HG03439 (cell line): ENCODE measurements at regions not wholly inside any gene's neighbourhood (a gene's known extent, or its start where the extent isn't known, plus 50 kb on each side); places are given as distances from the start of the nearest gene placed in this dataset.

Source experiments
- ATAC-seq: cut with Tn5 transposase; IDR thresholded peaks from one replicate; pipeline ENCODE4 v1.9.1; 2021; ENCODE audit warnings: mild to moderate bottlenecking, moderate library complexity; ENCODE audit not compliant: unreplicated experiment

DNA sequence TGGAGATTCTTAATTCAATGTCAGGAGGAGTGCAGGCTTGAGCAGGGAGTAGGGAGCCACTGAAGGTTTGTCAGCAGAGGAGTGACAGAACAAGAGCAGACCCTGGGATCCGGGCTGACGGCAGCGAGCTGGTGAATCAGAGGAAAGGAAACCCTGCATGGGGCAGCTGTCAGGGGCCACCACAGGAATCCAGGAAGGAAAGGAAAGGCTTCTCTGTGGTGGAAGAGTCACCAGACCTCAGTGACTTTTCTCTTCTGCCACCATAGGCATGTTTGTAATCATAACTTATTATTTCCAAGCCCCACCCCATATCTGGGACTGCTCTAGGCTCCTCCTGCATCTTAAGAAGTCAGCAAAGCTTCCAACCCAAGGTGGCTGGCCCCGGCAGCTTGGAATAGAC is 150.9 kb downstream of the BCOR start:
- no peak for ATAC-seq

DNA sequence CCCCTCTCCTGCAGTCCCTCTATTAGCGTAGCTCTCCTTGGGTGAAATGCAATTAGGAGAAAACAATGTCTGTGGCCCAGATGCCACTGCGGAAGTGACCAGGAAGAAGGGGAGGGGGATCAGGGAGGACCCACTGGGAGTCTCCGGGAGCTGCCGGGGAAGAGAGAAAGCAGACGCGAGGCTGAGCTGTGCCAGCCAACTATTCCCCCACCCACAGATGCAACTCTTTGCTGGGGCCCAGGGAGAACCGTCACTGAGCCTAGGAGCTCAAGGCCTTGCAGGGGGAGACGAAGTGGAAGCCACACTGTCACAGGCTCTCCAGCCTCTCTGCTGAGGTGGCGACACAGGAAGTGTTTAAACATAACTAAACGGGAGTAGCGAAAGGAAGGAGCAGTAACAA is 149.2 kb downstream of the BCOR start:
- ATAC-seq = no peak

DNA sequence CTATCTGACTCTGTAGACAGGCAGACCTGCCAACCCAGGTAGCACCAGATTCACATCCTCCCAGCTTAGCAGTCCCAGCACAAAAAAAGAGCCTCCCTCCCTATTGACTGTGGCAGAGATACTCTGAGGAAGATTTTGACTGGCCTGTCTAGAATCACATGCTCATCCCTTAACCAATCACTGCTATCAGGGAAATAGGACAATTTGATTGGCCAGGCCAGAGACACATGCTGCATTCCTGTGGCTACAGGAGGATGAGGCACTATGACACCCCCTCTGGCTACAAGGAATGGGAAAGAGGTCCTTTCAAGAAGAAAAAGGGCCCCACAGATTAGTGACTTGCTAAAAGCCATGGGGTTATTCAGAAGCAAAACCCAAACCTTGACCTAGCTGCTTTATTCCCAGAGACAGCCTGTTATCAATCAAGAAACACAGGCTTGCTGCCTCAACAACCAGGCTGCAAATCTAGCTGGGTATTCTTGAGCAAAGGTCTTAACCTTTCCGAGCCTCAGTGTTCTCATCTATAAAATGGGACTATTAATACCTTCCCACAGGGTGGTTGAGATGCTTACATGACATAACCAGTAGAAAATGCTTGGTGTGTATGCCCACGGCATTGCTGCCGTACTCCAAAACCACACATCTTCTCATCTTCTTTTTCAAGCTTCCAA is 147.6 kb downstream of the BCOR start:
- ATAC-seq = no peak

DNA sequence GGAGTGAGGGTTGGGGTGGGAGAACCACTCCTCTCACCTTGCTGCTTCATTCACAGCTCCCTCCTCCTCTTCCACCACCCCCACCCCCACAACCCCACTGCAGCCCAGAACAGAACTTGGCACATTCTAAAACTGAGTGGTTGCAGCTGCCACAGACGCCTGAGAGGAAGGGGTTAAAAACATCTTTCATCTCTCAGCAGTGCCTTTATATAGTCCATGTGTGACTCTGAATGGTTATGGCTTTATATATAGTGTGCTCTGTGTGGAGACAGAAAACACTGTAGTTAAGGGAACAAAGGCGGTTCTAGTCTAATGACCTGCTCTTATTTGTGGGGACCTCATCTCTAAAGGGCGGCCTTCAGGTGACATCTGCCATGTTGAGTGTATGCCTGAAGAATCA is 144.8 kb downstream of the BCOR start:
- no peak for ATAC-seq

DNA sequence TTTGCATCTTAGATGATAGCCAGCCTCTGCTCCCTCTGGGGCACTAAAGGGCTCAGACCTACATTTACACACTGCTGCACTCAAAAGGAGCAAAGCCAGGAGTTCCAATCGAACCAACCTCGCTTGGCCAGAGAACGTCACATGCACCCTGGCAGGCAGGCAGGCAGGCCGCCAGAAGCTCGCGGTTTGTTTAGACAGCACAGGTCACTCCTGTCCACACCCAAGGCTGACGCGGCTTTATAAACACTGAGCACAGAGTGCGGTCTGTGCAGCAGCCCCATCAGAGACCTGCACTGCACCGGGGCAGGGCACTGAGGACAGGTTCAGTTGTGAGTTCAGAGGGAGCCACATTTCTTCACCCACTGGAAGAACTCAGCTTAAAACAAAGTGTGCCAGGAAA is 143.9 kb downstream of the BCOR start:
- no peak for ATAC-seq

DNA sequence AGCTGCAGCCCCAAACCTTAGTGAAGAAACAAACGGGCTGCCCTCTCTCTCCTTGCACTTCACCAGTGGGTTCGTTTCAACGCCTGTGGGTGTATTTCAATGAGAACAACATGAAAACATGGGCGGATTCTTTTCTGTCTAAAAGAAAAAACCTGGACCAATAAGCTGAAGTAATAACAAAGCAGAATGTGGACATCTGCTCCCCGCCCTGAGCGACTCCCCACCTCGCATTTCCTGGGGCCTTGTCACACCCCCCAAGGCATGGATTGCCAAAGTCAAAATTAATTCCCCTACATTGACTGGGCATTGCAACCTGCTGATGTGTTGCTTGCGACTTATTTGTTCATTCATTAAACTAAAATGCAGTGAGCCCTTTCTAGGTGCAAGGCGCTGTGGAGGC is 142.9 kb downstream of the BCOR start:
- no peak for ATAC-seq

DNA sequence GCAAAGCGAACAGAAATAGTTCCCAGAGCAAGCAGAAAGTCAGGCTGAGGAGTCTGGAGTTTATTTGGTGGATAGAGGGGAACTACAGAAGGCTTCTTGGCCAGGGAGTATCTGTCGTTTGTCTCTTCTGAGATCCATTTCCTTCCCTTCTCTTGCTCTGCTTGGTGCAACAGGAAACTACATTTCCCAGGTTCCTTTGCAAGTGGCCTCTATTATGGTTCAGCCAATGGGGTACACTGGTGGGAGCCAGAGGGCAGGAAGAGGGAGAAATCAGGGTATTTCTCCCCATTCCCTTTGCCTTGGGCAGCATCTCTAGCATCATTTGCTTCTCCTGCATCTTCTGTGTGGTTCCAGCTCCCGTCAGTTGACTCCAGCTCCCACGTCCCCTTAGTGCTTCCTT is 142.1 kb downstream of the BCOR start:
- no peak for ATAC-seq

DNA sequence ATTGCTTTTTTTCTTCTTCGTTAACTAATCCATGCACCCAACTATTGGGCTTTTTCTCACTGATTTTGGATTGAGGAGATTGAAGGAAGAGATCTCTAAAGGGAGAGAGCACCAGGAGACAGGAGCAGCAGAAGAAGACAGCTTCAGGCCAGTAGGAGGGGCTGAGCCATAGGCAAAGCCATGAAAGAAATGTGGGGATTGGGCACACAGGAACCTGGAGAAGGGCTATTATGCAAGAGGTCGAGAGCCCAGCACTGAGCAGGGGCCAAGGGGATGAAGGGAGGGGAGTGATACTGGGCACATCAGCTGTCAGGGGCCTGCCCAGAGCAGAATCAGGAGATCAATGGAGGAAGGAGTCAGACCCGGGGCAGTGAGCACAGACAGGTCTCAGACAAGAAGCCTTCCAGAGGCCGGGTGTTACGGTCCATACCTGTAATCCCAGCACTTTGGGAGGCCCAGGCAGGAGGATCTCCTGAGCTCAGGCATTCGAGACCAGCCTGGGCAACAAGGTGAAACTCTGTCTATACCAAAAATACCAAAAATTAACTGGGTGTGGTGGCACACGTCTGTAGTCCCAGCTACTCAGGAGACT is 140.9 kb downstream of the BCOR start:
- no peak for ATAC-seq

DNA sequence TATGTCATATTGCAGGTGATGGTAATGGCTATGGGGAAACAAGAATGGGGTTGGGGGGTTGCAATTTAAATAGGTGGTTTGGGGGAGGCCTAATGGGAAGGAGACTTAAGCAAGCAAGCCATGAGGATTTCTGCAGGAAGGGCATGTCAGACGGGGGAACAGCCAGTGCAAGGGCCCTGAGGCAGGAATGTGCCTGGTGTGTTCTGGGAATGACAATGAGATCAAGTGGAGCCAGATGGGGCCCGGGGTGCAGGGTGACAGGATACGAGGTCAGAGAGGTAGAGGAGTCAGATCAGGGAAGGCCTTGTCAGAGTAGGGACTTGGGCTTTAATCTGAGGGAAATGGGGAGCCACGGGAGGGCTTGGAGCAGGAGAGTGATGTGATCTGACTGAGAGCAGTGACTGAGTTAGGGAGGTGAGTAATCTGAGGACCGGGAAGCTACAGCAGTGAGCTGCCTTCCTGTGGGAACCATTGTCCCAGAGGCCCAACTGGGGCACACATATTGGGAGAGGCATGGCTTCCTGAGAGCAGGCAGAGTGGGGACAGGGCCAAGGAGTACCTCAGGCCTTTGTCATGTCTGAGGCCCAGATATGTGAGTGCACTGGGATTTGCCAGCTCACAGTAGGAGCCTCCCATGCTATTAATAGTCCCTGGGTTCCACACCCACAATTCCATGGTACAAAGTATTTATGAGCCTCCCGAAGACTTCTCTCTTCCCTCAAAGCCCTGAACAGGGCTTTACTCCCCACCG is 139.8 kb downstream of the BCOR start:
- ATAC-seq = no peak

DNA sequence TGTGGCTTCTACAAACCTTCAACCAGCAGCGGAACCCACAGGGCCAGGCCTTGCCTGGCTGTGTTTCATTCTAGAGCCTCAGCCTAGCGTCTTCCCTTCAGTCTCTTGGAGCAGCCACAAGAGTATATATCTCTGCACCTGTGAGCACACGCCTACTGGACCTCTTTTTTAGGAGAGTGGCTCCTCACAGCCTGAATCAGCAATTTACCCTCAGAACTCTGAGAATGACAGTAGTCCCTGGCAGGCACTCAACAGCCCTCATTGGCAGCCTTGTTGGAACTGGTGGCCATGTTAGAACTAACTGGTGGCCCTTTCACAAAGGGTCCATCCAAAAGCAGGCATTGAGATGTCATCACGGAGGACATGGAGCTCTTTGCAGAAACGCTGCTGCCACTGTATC is 138.9 kb downstream of the BCOR start:
- ATAC-seq = no peak

DNA sequence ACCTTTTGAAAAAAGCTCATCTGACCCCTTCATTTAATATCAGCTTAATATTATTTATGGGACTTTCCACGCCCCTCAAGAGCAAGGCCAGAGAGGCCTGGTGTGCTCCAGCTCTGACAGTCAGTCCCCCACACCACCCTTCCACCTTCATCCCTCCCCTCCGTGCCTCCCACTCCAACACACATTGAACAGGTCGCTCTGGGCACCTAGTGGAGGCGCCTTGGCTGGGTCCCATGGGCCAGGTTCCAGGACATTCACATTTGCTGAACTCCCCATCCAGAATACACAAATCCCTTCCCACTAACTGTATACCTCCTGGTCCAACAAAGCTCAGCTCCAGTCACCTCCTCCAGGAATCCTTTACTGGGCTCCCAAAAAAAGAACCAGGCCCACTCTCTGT is 137.5 kb downstream of the BCOR start:
- no peak for ATAC-seq

DNA sequence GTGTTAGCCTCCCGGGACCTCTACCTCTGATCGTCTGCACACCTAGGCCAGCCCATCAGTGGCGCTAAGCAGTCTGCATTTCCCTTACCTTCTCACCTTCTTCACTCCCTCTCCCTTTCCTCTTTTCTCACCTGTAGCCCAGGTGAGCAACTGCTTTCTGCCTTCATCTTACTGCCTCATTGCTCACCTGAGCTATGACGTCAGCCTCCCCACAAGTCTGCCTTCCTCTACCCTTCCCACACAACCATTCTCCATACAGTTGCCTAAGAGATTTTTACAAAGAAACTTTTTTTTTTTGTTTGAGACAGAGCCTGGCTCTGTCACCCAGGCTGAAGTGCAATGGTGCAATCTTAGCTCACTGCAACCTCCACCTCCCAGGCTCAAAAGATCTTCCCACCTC is 136.3 kb downstream of the BCOR start:
- no peak for ATAC-seq

DNA sequence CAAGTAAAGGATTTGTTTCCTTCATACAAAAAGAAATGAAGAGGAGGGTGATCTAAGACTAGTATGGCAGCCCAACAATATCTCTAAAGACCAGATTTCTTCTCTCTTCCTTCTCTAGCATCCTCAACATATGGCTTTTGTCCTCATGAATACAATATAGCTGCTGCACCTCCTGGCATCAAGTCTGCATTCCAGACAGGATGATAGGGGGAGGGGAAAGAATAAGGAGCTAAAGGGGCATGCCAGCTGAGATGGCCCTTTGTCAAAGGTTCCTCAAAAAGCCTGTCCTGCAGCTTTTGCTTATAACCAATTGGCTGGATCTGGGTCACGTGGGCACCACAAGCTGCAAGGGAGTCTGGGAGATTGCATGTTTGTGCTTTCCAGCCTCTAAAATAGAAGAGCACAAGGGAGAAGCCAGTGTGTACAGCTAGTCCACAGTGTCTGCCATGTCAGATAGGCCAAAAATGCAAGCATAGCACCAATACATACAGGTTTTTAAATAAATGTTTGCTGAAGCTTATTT is 132.6 kb downstream of the BCOR start:
- ATAC-seq = no peak

DNA sequence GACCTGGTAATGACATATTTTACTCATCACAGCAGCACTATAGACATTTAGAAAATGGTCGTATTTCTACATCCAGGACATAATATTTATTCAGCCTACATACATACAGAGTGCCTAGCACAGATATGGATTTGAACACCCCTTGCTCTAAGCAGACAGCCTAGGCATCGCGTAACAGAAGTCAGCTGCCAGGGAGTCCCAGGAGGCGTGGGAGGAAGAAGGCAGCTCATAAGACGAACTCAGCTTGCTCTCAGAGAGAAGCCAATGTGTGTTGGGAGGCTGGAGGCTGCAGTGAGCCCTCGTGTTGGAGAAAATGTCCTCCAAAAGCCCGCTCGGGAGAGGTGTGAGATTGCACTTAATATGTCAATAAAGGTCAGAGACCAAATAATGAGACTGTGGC is 131.6 kb downstream of the BCOR start:
- no peak for ATAC-seq

DNA sequence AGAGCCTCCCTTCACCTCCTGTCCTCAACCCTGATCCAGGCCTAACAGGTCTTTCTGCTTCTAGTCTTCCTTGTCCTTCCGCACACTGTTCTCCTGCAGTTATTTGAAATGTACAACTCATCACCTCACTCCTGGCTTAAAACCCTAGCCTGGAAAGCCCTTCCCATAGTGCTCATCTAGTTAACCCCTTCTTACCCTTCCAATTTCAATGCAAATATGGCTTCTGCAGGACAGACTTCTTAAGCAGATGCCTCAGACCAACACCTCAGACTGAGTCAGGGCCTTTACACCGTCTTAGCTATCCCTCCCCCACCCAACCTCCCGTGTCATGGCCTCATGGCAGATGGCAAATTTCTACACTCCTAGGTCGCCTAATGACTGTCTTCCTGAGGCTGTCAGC is 130.4 kb downstream of the BCOR start:
- ATAC-seq = no peak

DNA sequence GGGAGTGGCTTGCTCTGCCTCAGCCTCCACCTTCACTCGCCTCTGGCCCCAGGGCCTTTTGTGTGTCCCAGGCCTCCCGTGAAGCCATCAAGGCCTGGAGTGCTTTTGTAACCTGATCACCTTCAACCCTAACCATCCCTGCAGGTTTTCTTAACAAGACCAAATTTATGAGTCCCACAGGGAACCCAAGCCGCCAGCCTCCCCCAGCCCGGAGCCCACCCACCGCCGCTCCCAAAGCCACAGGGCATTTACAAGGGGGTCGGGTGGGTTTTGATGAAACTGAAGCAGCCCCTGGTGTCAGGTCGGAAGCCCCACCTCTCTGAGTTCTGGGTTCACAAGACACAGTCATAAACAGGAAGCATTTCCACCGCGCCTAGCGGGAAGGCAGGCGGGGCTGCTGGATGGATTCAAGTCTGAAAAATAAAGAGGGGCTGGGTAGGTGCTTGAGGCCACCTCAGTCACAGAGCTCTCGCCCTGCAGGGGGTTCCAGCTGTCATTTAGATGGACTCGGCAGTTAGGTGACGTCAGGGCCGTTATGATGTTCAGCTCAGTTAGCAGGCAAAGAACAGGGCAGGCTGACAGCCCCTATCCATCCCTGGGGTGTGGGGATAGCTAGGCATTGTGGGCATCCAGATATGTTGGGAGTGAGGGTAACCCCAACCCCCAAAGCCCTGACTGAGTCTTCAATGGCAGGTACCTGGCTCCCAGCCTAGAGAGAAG is 128.5 kb downstream of the BCOR start:
- ATAC-seq = no peak

DNA sequence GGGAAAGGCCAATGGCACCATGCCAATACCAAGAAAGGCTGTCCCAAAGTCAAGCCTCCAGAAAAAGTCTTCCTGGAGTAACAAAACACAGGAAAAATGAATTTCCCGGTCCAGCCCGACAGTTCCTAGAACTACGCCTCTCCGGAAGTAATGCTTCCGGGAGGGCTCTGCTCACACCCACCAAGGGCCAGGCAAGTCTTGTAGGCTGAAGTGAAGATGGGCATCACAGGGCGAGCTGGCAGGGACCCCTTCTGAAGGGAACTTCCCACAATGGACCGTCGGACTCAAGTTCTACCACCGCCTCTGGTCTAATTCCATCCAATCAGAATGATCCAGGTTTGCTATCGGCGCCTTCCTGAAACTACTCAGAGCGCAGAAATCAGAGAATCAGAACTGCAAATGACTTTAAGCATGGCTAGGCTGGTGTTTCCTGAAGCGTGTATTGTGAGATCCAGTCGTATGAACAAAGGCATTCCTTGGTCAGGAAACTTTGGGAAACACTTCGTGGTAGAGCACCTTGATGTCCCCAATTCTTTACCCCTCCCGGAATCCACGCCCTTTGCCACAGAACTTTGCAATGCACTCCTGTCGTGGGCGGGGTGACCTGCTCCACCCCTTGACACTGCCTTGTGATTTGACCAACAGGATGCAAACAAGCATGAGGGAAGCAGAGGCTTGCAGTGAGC is 127.8 kb downstream of the BCOR start:
- no peak for ATAC-seq

DNA sequence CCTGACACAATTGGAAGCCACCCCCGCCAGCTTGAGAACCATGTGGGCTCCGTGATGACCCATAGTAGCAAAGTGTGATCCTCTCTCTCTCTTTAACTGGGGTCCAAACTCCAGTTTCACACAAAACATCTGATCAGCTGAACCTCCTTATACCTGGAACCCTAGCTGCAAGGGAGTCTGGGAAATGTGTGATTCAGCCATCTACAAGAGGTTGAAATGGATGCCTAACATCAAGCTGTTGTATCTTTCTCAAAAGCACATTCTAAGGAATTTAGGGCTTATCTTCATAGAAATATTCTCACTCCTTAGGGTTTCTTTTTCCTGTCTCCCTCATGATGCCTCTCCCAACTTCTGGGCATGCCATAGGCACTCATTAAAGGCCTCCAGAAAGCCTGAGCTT is 126.0 kb downstream of the BCOR start:
- ATAC-seq = no peak

DNA sequence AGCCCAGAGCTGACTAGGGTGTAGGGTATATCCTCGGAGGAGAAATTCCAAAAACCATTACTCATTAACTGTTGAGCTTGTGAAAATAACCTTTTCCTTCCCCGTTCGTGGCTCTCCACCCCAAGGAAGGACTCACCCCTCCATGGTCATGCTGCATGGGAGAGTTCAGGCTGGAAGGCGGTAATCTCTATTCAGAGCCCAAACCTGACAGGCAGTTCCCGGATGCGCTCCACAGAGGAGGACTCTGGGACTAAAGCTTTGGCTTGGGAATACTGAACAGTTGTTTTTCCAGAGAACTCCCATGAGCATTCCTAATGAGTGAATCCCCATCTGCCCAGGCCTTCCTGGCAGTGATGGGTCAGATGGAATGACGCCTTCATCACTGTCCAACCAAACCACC is 125.4 kb downstream of the BCOR start:
- no peak for ATAC-seq

DNA sequence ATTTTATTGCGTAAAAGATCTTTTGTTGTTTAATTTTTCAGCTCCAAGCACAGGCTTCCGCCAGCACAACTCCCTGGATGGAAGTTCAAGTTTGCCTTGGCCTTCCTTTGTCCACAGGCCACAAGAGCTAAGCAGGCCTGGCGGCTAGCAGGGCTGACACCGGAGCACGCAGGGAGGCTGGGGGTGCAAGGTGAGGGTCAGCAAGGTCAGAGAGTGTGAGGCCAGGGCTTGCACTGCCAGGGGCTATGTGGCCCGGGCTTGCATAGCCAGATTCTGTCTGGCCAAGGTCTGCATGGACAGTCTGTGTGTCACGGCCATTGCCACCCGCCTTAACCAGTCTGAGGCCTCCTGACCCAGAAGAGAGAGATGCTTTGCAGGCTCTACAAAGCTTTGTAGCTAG is 123.9 kb downstream of the BCOR start:
- ATAC-seq = no peak

DNA sequence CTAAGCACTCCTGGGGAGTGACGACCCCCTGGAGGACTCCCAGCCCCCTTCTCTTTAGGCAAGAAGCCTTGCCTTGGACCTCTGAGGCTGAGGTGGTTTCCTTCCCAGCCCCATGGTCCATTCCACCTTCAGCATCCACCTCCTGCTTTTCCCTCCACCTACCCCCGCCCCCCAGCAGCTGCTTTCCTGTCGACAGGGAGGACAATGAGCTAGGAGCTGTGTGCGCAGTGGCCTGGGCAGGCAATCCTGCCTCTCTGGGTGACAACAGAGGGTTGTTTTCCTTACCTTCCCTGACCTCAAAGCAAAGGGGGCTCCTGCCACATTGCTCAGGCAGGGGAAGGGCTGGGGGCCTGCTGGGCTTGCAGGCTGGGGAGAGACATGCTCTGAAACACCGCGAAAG is 123.5 kb downstream of the BCOR start:
- ATAC-seq = no peak
